ENCODE measurements at regions not wholly inside any gene's neighbourhood (a gene's known extent, or its start where the extent isn't known, plus 50 kb on each side); places are given as distances from the start of the nearest gene placed in this dataset.
A peak's percentile ranks its signal among the peaks of the same experiment; 100 is the strongest.
"Not testable (repeated sequence)": the region's sequence is repeated elsewhere in the genome, so short reads cannot be mapped to it uniquely, and the experiment has no call there.

DNA sequence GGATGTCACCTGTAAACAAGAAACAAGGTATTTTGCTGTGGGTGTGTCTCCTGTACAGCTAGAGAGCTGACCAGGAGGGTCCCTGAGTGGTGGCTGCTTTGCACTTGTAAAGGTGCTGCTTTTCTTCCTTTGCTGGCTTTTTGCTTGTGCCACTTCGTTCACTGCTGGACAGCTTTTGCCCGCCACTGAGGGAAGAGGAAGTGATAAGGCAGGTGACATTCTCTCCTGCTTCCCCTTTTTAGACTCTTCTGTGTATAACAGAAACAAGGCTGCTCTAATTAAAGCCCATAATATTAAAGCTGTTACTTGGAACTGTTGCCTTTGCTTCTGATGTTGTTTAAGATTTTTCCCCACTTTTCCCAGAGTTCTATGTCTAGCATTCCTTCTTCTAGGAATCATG, 218.6 kb upstream of the TSPY4 start:
- intact Hi-C loops (cut with DNase I): no loop called here
- DNase-seq: no peak
- H3K9me3 ChIP-seq: no peaks in the 10 kb centered on the region
- no peaks in the 10 kb centered on the region for H3K36me3 ChIP-seq
- WGBS, 2 donors: 39% methylated on average over 2 of the region's 2 CpGs; no CpG with 5 or more reads in 1 of the 2 donors
- H3K27ac ChIP-seq: no peak overlapping the region
- TF ChIP-seq, protein P1, sequence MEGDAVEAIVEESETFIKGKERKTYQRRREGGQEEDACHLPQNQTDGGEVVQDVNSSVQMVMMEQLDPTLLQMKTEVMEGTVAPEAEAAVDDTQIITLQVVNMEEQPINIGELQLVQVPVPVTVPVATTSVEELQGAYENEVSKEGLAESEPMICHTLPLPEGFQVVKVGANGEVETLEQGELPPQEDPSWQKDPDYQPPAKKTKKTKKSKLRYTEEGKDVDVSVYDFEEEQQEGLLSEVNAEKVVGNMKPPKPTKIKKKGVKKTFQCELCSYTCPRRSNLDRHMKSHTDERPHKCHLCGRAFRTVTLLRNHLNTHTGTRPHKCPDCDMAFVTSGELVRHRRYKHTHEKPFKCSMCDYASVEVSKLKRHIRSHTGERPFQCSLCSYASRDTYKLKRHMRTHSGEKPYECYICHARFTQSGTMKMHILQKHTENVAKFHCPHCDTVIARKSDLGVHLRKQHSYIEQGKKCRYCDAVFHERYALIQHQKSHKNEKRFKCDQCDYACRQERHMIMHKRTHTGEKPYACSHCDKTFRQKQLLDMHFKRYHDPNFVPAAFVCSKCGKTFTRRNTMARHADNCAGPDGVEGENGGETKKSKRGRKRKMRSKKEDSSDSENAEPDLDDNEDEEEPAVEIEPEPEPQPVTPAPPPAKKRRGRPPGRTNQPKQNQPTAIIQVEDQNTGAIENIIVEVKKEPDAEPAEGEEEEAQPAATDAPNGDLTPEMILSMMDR (IDR thresholded peaks at IDR 0.05): no peak
- no peak for TF ChIP-seq POLR2A (IDR thresholded peaks at IDR 0.05)
- no peaks in the 10 kb centered on the region for H3K27me3 ChIP-seq
- no peaks in the 10 kb centered on the region for H3K4me1 ChIP-seq
- H3K4me3 ChIP-seq: no peak overlapping the region

DNA sequence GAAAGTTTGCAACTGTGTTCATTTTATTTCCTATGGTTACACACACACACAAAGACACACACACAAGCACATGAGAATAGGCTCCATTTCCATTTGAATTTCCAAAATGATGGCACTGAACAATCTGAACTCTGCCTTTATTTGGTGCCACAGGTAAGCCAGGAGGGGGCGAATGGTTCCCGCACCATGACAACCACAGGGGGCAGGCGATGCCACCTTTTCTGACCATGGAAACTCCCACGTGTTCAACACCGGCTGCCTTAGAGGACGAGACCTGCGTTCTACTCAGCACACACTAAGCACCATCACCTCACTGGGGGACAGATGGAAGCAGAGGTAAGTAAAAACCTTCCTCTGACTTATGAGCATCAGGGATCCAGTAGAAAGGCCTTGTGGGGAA, 212.6 kb upstream of the TSPY4 start:
- 81% methylated on average over 2 of the region's 7 CpGs; no CpG with 5 or more reads in 1 of the 2 donors for WGBS, 2 donors
- DNase-seq: no peak
- no peaks in the 10 kb centered on the region for H3K4me1 ChIP-seq
- no peaks in the 10 kb centered on the region for H3K36me3 ChIP-seq
- TF ChIP-seq POLR2A (IDR thresholded peaks at IDR 0.05): no peak
- TF ChIP-seq, protein P1 (IDR thresholded peaks at IDR 0.05): no peak
- no peaks in the 10 kb centered on the region for H3K9me3 ChIP-seq
- H3K27me3 ChIP-seq: no peaks in the 10 kb centered on the region
- H3K27ac ChIP-seq: no peak overlapping the region
- intact Hi-C loops (cut with DNase I): no loop called here
- no peak overlapping the region for H3K4me3 ChIP-seq

DNA sequence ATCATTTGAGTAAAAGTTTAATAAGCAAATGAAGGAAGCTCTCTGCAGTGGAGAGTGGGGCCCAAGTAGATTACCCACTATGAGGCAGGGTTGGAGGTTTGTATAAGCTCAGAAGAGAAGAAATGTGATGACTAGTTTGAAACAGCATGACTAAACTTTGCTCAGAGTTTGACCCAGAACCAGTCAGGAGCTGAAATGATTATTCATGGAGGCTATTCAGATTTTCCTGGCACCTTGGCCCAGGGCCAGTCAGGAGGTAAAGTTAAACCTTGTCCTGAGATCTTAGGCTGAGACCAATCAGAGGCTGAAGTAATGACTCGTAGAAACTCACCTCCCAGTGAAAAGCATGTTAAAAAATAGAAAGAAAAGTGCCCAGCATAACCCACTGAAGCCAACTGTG, 210.7 kb upstream of the TSPY4 start:
- intact Hi-C loops (cut with DNase I): no loop called here
- H3K4me1 ChIP-seq: no peaks in the 10 kb centered on the region
- no peak for DNase-seq
- H3K27me3 ChIP-seq: no peaks in the 10 kb centered on the region
- WGBS, 2 donors: 25% methylated on average over 1 of the region's 1 CpG; no CpG with 5 or more reads in 1 of the 2 donors
- no peak overlapping the region for H3K27ac ChIP-seq
- H3K9me3 ChIP-seq: no peaks in the 10 kb centered on the region
- H3K36me3 ChIP-seq: no peaks in the 10 kb centered on the region
- no peak overlapping the region for H3K4me3 ChIP-seq
- no peak for TF ChIP-seq POLR2A (IDR thresholded peaks at IDR 0.05)

DNA sequence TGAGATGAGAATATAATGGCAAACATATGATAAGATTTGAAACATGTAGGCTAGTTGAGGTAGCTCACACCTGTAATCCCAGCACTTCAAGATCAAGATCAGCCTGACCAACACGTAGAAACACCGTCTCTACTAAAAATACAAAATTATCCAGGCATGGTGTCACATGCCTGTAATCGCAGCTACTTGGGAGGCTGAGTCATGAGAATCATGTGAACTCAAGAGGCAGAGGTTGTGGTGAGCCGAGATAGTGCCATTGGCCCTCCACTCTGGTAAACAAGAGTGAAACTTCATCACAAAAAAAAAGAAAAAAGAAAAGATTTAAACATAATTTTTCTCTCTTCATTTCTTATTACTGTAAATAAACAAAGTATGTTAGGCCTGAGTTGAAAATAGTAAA, 193.9 kb upstream of the TSPY4 start:
- H3K4me1 ChIP-seq; H3K4me3 ChIP-seq; H3K27me3 ChIP-seq; H3K9me3 ChIP-seq; H3K36me3 ChIP-seq; H3K27ac ChIP-seq; DNase-seq; intact Hi-C loops (cut with DNase I): not testable (repeated sequence)
- WGBS, 2 donors: 23% methylated on average over 4 of the region's 4 CpGs; no CpG with 5 or more reads in 1 of the 2 donors

DNA sequence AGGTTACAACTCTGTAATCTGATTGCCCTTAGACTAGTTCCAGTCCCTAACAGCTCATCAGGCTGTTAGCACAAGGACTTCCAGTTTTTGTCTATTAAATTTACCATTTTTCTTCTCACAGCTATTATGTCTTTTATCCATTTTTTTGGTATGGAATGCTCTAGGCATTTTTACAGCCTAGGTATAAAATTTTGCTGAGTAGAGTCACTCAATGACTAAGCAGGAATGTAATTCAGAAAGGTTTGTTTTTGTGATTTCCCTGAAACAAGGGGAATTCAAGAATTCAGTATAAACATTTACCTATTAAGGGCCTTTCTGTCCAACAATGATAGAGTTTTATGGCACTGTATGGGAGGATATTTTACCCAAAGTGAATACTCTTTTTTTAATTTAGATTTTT, 182.7 kb upstream of the TSPY4 start:
- intact Hi-C loops (cut with DNase I); H3K36me3 ChIP-seq; DNase-seq; H3K4me3 ChIP-seq; H3K4me1 ChIP-seq; H3K27me3 ChIP-seq; H3K9me3 ChIP-seq: not testable (repeated sequence)
- H3K27ac ChIP-seq: peak overlapping the region in 1 of 4 donors; percentile 33

DNA sequence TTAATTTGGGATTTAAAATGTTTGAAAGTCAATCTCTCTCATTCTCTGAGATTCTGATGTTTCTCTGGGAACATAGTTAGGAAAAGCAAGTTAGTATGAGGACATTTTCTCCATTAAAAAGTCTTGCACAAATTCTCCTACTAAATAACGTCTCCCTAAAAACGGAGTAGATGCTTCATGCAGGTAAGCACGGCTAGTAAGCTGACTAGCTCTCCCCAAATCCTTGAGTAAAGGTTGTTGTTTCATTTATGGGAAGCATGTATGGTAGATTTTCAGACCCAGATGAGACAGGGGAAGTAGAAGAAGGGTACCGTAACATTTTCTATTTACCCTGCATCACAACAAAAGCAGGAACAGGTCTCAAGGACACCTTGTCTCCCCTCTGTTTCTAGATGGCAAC, 181.5 kb upstream of the TSPY4 start:
- Histone ChIP-seq H3K4me1 (no peaks in the 10 kb centered on the region), H3K27ac (no peak overlapping the region), H3K36me3 (no peaks in the 10 kb centered on the region), H3K27me3 (no peaks in the 10 kb centered on the region), H3K4me3 (no peak overlapping the region), H3K9me3 (no peaks in the 10 kb centered on the region)
- 91% methylated on average over 4 of the region's 4 CpGs; no CpG with 5 or more reads in 1 of the 2 donors for WGBS, 2 donors
- TF ChIP-seq POLR2A (IDR thresholded peaks at IDR 0.05): no peak
- TF ChIP-seq, protein P1 (IDR thresholded peaks at IDR 0.05): no peak
- intact Hi-C loops (cut with DNase I): no loop called here
- no peak for DNase-seq

DNA sequence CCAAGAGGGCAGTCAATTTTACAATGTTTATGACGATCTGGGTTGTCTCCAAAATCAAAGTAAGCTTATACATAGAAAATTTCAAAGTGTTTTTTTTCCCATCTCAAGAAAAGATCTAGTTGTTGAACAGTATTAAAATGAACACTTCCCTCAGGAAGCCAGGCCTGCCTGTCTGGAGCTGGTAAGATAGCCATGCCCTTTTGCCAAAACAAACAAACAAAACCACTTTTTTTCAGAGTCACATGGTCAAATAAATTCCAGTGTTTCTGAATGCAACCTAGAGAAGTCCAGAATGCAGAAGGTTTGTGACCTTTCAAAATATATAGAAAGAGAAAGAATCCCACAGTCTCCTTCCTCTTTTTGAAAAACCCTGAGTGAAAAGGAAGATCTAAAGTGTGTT, 178.6 kb upstream of the TSPY4 start:
- Histone ChIP-seq H3K4me3 (no peak overlapping the region), H3K27ac (no peak overlapping the region), H3K9me3 (no peaks in the 10 kb centered on the region), H3K27me3 (no peaks in the 10 kb centered on the region), H3K4me1 (peaks cover 0 to 14% (median 0%) of the 10 kb centered on the region in 3 donors), H3K36me3 (no peaks in the 10 kb centered on the region)
- intact Hi-C loops (cut with DNase I): no loop called here
- no peak for TF ChIP-seq POLR2A (IDR thresholded peaks at IDR 0.05)
- TF ChIP-seq, protein P1 (IDR thresholded peaks at IDR 0.05): no peak
- DNase-seq: no peak
- WGBS, 2 donors: 17% methylated on average over 1 of the region's 1 CpG; no CpG with 5 or more reads in 1 of the 2 donors

DNA sequence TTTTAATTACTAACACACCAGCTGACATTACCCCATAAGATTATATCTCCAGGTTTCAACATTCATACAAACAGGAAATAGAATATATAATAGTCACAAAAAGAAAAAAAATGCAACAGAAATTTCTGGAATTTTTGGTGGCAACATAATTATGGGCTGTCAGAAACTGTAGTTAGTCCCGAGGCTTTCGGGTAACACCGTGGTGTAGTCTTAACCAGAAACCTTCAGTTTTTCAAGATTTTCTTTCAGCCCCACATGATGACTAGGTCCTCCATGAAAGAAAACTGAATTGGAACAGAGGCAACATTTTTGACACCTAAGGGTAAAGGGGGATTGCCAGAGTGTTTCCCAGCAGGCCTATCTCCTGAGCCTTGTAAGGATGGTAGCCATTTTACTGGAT, 176.9 kb upstream of the TSPY4 start:
- DNase-seq; intact Hi-C loops (cut with DNase I); H3K36me3 ChIP-seq; H3K27me3 ChIP-seq; H3K4me3 ChIP-seq; H3K9me3 ChIP-seq: not testable (repeated sequence)
- peaks cover 0 to 14% (median 0%) of the 10 kb centered on the region in 3 donors for H3K4me1 ChIP-seq
- H3K27ac ChIP-seq: peak overlapping the region in 2 of 4 donors; percentile 46 to 80
- 89% methylated on average over 3 of the region's 3 CpGs; no CpG with 5 or more reads in 1 of the 2 donors for WGBS, 2 donors

DNA sequence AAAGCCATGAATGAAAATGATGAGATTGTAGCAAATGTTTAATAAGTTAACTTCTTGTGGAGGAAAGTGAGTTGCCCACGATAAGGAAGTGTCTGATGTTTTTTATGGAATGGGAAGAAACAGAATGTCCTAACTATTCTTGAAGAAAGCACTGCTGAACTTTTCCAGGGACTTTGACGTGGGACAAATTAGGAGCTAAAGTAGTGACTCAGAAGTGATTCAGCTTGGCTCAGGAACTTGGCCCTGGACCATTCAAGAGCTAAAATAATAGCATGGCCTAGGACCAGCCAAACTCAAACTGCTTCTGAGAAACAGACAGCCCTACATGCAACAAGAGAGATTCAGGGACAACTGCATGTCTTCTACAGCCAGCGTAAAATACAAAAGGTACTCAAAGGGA, 176.3 kb upstream of the TSPY4 start:
- H3K9me3 ChIP-seq; H3K27me3 ChIP-seq; intact Hi-C loops (cut with DNase I); H3K36me3 ChIP-seq; DNase-seq; H3K4me3 ChIP-seq: not testable (repeated sequence)
- 17% methylated on average over 3 of the region's 3 CpGs; no CpG with 5 or more reads in 1 of the 2 donors for WGBS, 2 donors
- H3K27ac ChIP-seq: peak overlapping the region in 1 of 4 donors; percentile 80
- H3K4me1 ChIP-seq: peaks cover 0 to 14% (median 0%) of the 10 kb centered on the region in 3 donors

DNA sequence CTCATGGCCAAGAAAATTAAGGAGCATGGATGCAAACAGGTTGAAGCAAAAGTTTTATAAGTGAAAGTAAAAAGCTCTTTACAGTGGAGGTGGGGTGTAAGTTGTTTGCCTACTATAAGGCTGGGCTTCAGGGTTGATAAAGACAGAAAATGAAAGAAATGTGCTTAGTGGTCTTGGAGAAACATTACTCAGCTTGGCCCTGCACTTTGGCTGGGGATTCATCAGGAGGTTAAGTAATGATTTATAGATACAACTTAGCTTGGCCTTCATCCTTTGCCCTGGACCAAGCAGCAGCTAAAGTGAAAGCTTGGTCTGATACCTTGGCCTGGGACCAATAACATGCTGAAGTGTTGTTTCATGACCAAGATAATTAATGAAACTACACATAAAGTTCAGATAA, 175.3 kb upstream of the TSPY4 start:
- H3K4me3 ChIP-seq; H3K27me3 ChIP-seq; DNase-seq; H3K36me3 ChIP-seq; intact Hi-C loops (cut with DNase I); H3K9me3 ChIP-seq: not testable (repeated sequence)
- Histone ChIP-seq H3K27ac (peak overlapping the region in 1 of 4 donors; percentile 80), H3K4me1 (peaks cover 0 to 14% (median 0%) of the 10 kb centered on the region in 3 donors)

Data from esophagus squamous epithelium (tissue), 5 donors.